ENCODE measurements at regions not wholly inside any gene's neighbourhood (a gene's known extent, or its start where the extent isn't known, plus 50 kb on each side); places are given as distances from the start of the nearest gene placed in this dataset.
A peak's percentile ranks its signal among the peaks of the same experiment; 100 is the strongest.
"Not testable (repeated sequence)": the region's sequence is repeated elsewhere in the genome, so short reads cannot be mapped to it uniquely, and the experiment has no call there.

DNA sequence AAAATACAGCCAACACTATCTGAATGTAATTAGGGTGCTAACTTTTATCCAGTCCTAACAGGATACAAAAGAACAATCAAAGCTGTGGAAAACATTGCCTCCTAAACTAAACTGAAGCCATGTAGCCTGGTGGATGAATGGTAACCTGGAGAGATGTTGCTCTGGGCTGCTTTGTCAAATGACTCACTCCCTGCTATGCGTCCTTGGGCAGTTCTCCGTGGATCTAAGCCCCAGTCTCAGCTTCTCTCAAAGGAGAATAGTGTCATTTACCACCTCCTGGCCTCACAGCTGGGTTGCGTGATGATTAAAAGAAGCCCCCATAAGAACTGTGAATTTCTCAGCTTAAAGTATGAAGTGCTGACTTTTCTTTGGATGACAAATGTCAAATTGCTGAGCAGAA, 203.7 kb downstream of the ICOS start:
- Histone ChIP-seq H3K9ac (ENCODE audit: insufficient read length, low read depth) (no peak overlapping the region), H3K36me3 (ENCODE audit: insufficient read depth, insufficient read length, low read length) (no peaks in the 10 kb centered on the region), H3K4me3 (ENCODE audit: insufficient read length, low read depth) (no peak overlapping the region), H3K27me3 (ENCODE audit: insufficient read depth, insufficient read length) (no peaks in the 10 kb centered on the region), H3K9me3 (ENCODE audit: insufficient read depth, low read length) (peaks cover 11% of the 10 kb centered on the region; the same call in 1 of the 2 replicates), H3K4me1 (ENCODE audit: insufficient read depth, insufficient read length) (no peaks in the 10 kb centered on the region)
- TF ChIP-seq ZNF274 (IDR thresholded peaks at IDR 0.05; ENCODE audit: low read depth, low read length), result no peak
- no peak for TF ChIP-seq SUZ12 (IDR thresholded peaks at IDR 0.05; ENCODE audit: extremely low read depth, insufficient read depth, insufficient read length)
- TF ChIP-seq YY1 (IDR thresholded peaks at IDR 0.05; ENCODE audit: insufficient read depth, insufficient read length), result no peak
- DNase-seq (ENCODE audit: low read depth, low spot score), result no peak

DNA sequence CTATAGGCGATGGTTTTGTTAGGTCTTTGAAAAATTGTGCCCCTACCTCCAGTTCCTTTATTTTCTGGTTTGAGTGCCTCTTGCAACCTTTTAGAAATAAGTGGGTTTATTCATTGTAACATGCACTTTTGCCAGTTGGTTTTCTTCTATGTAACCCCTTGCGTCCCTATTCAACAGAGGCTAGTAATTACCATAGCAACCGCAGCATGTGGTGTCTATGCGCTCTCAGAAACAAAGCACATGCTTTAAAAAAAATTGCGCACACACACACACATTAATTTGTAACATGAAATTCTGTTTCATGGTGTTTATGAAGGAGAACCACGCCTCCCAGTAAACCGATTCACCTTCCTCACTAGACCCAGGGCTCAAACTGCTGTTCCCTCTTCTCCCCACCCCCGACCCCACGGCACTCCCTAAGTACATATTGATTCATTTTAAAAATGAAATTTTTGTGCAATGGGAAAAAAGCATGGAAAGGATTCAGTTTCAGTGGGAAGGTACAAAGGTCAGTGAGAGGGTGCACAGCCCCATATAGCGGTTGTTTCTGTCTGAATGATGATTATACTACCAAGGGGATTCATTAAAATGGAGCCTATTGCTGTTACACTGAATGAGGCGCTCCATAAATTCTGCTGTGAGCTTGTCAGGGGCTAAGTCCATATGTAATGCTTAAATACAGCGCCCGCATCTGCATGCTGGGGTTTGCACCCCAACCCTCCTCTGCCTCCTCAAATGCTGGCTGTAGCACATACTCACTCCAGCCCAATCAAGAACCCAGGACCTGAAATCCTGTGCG, 206.9 kb downstream of the ICOS start:
- Histone ChIP-seq H3K36me3 (ENCODE audit: insufficient read depth, insufficient read length, low read length) (no peaks in the 10 kb centered on the region), H3K9me3 (ENCODE audit: insufficient read depth, low read length) (peaks cover 11% of the 10 kb centered on the region; the same call in 1 of the 2 replicates), H3K4me1 (ENCODE audit: insufficient read depth, insufficient read length) (no peaks in the 10 kb centered on the region), H3K9ac (ENCODE audit: insufficient read length, low read depth) (no peak overlapping the region), H3K4me3 (ENCODE audit: insufficient read length, low read depth) (no peak overlapping the region), H3K27me3 (ENCODE audit: insufficient read depth, insufficient read length) (no peaks in the 10 kb centered on the region)
- no peak for DNase-seq (ENCODE audit: low read depth, low spot score)
- no peak for TF ChIP-seq ZNF274 (IDR thresholded peaks at IDR 0.05; ENCODE audit: low read depth, low read length)
- no peak for TF ChIP-seq YY1 (IDR thresholded peaks at IDR 0.05; ENCODE audit: insufficient read depth, insufficient read length)
- no peak for TF ChIP-seq SUZ12 (IDR thresholded peaks at IDR 0.05; ENCODE audit: extremely low read depth, insufficient read depth, insufficient read length)

DNA sequence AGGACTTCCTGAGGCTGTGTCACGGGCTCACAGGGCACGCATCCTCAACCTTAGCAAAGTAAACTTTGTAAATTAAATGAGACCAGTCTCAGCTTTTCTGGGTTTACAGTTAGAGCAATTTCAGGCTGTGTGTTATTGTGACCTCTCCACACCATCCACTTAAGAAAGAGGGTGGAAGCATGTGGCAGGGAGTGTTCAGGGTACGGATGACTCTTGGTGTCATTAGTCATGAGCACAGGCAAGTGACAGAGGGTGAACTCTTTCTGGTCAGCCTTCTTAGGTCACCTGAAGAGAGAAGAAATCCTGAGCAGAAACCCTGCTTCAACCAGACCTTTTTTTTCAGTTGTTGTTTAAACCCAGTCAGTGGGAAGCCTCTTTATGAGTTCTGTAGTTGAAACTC, 207.9 kb downstream of the ICOS start:
- no peak for TF ChIP-seq SUZ12 (IDR thresholded peaks at IDR 0.05; ENCODE audit: extremely low read depth, insufficient read depth, insufficient read length)
- no peak for TF ChIP-seq YY1 (IDR thresholded peaks at IDR 0.05; ENCODE audit: insufficient read depth, insufficient read length)
- TF ChIP-seq ZNF274 (IDR thresholded peaks at IDR 0.05; ENCODE audit: low read depth, low read length), result no peak

GRCh38 chr2:204145263-204145751, 208.7 kb downstream of the ICOS start:
- Histone ChIP-seq H3K9me3 (ENCODE audit: insufficient read depth, low read length) (no peaks in the 10 kb centered on the region), H3K36me3 (ENCODE audit: insufficient read depth, insufficient read length, low read length) (no peaks in the 10 kb centered on the region), H3K4me3 (ENCODE audit: insufficient read length, low read depth) (no peak overlapping the region), H3K27me3 (ENCODE audit: insufficient read depth, insufficient read length) (no peaks in the 10 kb centered on the region), H3K4me1 (ENCODE audit: insufficient read depth, insufficient read length) (no peaks in the 10 kb centered on the region), H3K9ac (ENCODE audit: insufficient read length, low read depth) (no peak overlapping the region)
- peak; percentile 71 for DNase-seq (ENCODE audit: low read depth, low spot score)
- TF ChIP-seq YY1 (IDR thresholded peaks at IDR 0.05; ENCODE audit: insufficient read depth, insufficient read length), result no peak
- TF ChIP-seq ZNF274 (IDR thresholded peaks at IDR 0.05; ENCODE audit: low read depth, low read length), result no peak
- no peak for TF ChIP-seq SUZ12 (IDR thresholded peaks at IDR 0.05; ENCODE audit: extremely low read depth, insufficient read depth, insufficient read length)

More for the DNA sequence above, 207.9 kb downstream of the ICOS start:
- Histone ChIP-seq H3K9ac (ENCODE audit: insufficient read length, low read depth) (no peak overlapping the region), H3K4me3 (ENCODE audit: insufficient read length, low read depth) (no peak overlapping the region), H3K4me1 (ENCODE audit: insufficient read depth, insufficient read length) (no peaks in the 10 kb centered on the region), H3K36me3 (ENCODE audit: insufficient read depth, insufficient read length, low read length) (no peaks in the 10 kb centered on the region), H3K9me3 (ENCODE audit: insufficient read depth, low read length) (peaks cover 4% of the 10 kb centered on the region; the same call in 1 of the 2 replicates), H3K27me3 (ENCODE audit: insufficient read depth, insufficient read length) (no peaks in the 10 kb centered on the region)
- DNase-seq (ENCODE audit: low read depth, low spot score), result no peak

GRCh38 chr2:204145791-204146190, 209.2 kb downstream of the ICOS start:
- Histone ChIP-seq H3K9me3 (ENCODE audit: insufficient read depth, low read length) (no peaks in the 10 kb centered on the region), H3K36me3 (ENCODE audit: insufficient read depth, insufficient read length, low read length) (no peaks in the 10 kb centered on the region), H3K27me3 (ENCODE audit: insufficient read depth, insufficient read length) (no peaks in the 10 kb centered on the region), H3K9ac (ENCODE audit: insufficient read length, low read depth) (no peak overlapping the region), H3K4me3 (ENCODE audit: insufficient read length, low read depth) (no peak overlapping the region), H3K4me1 (ENCODE audit: insufficient read depth, insufficient read length) (no peaks in the 10 kb centered on the region)
- no peak for TF ChIP-seq ZNF274 (IDR thresholded peaks at IDR 0.05; ENCODE audit: low read depth, low read length)
- TF ChIP-seq YY1 (IDR thresholded peaks at IDR 0.05; ENCODE audit: insufficient read depth, insufficient read length), result no peak
- no peak for TF ChIP-seq SUZ12 (IDR thresholded peaks at IDR 0.05; ENCODE audit: extremely low read depth, insufficient read depth, insufficient read length)
- no peak for DNase-seq (ENCODE audit: low read depth, low spot score)

- H3K36me3 ChIP-seq (ENCODE audit: insufficient read depth, insufficient read length, low read length); H3K27me3 ChIP-seq (ENCODE audit: insufficient read depth, insufficient read length): not testable (repeated sequence)
Measured at GRCh38 chr2:204147040-204147439, 210.5 kb downstream of the ICOS start.

GRCh38 chr2:204150721-204151120, 214.2 kb downstream of the ICOS start:
- Histone ChIP-seq H3K9me3 (ENCODE audit: insufficient read depth, low read length) (no peaks in the 10 kb centered on the region), H3K36me3 (ENCODE audit: insufficient read depth, insufficient read length, low read length) (no peaks in the 10 kb centered on the region), H3K9ac (ENCODE audit: insufficient read length, low read depth) (no peak overlapping the region), H3K27me3 (ENCODE audit: insufficient read depth, insufficient read length) (no peaks in the 10 kb centered on the region), H3K4me1 (ENCODE audit: insufficient read depth, insufficient read length) (no peaks in the 10 kb centered on the region), H3K4me3 (ENCODE audit: insufficient read length, low read depth) (no peak overlapping the region)
- no peak for TF ChIP-seq ZNF274 (IDR thresholded peaks at IDR 0.05; ENCODE audit: low read depth, low read length)
- no peak for TF ChIP-seq SUZ12 (IDR thresholded peaks at IDR 0.05; ENCODE audit: extremely low read depth, insufficient read depth, insufficient read length)
- TF ChIP-seq YY1 (IDR thresholded peaks at IDR 0.05; ENCODE audit: insufficient read depth, insufficient read length), result no peak
- no peak for DNase-seq (ENCODE audit: low read depth, low spot score)

More at GRCh38 chr2:204147040-204147439, 210.5 kb downstream of the ICOS start:
- not testable (repeated sequence) for DNase-seq (ENCODE audit: low read depth, low spot score); H3K9ac ChIP-seq (ENCODE audit: insufficient read length, low read depth); H3K4me1 ChIP-seq (ENCODE audit: insufficient read depth, insufficient read length); H3K4me3 ChIP-seq (ENCODE audit: insufficient read length, low read depth); H3K9me3 ChIP-seq (ENCODE audit: insufficient read depth, low read length)

Data from NT2/D1 (cell line).